Stimulated activated CD8-positive, alpha-beta memory T cell treated with anti-CD3 and anti-CD28 coated beads, Interleukin-7, amount 100 ng/mL, for 48 hours (primary cell): ENCODE measurements at regions not wholly inside any gene's neighbourhood (a gene's known extent, or its start where the extent isn't known, plus 50 kb on each side); places are given as distances from the start of the nearest gene placed in this dataset.
"Not testable (repeated sequence)": the region's sequence is repeated elsewhere in the genome, so short reads cannot be mapped to it uniquely, and the experiment has no call there.

Experiments
- DNase-seq, 2 donors: peaks; one replicate each; pipeline ENCODE4 v3.0.0-alpha.2; 2020; ENCODE audit warnings: low read depth in 1 of 2; ENCODE audit errors: extremely low read depth in 1 of 2

GRCh38 chr2:185374878-185375277 is 363.7 kb upstream of the FSIP2 start:
- DNase-seq, result no peak

DNA sequence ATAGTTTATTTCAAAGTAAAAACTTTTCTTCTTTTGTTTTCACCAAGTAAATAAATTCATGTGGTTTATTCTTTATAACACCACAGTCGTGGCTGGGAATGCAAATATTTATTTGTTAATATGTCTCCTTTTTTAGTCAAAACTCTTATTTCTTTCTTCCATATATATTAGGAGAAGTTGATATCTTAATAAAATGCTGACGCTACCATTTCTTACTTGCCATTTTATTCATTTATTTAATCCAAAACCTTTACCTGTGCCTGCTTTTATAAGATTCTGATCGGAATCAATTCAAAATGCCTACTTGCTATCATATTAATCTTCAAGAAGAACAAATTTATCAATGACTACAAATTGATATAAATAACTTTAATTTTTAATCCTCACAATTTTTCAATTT is 362.9 kb upstream of the FSIP2 start:
- DNase-seq, result no peak

DNA sequence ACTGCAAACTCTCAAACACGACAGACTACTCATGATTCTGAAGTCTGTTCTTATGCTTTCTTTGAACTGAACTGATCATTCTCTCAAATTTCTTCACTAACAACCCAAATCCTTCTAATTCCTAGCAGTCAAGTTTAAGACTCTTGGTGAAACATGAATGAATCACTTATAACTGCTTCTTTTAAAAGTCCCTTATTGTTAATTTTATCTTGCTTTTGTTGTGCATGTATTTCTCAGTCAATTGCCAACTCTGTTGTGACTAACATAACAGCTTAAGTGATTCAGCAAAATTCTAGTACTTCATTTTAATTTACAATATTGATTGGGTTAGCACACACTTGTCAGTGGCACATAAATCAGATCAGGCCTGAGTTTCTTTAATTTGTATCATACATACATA is 357.0 kb upstream of the FSIP2 start:
- DNase-seq, result no peak

GRCh38 chr2:185384822-185385560 is 353.6 kb upstream of the FSIP2 start:
- no peak for DNase-seq

GRCh38 chr2:185388226-185388625 is 350.4 kb upstream of the FSIP2 start:
- no peak for DNase-seq

DNA sequence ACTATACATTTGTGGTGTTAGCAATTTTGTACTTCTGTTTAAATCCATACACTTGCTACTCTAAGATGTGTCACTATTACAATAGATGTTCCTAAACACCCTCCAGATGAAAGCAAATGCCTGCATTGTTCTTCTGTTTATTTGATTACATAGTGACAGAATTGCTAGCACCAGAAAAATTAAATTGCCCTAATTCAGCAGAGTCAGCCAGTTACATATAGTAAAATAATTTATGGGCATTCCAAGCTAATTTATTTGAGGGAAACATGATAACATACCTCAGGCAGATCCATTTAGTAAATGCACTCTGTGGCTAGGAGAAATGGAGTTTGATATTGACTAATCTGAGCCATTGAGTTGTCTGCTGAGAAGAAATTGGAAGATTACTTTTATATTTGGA is 347.1 kb upstream of the FSIP2 start:
- DNase-seq, result no peak

- no peak for DNase-seq
Observed at GRCh38 chr2:185393091-185393490, 345.5 kb upstream of the FSIP2 start.

GRCh38 chr2:185402474-185402873 is 336.1 kb upstream of the FSIP2 start:
- no peak for DNase-seq

GRCh38 chr2:185404578-185404977 is 334.0 kb upstream of the FSIP2 start:
- no peak for DNase-seq

DNA sequence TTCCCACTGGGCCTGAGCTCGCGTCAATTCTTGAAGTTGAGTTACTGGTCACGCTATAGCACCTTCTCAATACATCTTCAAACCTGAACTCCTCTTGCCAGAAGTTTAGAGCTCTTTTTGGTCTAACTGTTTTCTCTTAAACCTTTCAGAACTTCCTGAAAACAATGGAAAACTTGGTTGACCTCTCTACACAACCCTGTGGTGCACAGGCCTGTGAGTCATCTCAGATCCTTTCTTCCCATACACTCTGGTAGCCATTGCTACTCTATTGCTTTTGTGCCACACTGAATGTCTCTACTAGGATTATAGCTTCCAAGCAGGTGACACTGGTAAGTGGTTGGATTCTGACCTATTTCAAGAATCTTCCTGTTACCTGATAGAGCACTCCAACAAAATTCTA is 321.5 kb upstream of the FSIP2 start:
- DNase-seq, result no peak

- no peak for DNase-seq
Observed at GRCh38 chr2:185417688-185418087, 320.9 kb upstream of the FSIP2 start.

DNA sequence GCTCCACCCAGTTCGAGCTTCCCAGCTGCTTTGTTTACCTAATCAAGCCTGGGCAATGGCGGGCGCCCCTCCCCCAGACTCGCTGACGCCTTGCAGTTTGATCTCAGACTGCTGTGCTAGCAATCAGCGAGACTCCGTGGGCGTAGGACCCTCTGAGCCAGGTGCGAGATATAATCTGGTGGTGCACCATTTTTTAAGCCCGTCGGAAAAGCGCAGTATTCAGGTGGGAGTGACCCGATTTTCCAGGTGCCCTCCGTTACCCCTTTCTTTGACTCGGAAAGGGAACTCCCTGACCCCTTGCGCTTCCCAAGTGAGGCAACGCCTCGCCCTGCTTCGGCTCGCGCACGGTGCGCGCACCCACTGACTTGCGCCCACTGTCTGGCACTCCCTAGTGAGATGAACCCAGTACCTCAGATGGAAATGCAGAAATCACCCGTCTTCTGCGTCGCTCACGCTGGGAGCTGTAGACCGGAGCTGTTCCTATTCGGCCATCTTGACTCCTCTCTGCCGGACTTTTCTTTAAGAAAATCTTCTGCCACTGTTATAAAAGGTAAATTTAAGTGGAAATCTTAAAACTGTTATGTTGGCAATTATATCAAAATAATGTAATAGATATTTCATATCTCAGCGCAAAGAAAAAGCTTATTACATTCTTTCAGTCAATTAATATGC is 313.5 kb upstream of the FSIP2 start:
- DNase-seq, result not testable (repeated sequence)

DNA sequence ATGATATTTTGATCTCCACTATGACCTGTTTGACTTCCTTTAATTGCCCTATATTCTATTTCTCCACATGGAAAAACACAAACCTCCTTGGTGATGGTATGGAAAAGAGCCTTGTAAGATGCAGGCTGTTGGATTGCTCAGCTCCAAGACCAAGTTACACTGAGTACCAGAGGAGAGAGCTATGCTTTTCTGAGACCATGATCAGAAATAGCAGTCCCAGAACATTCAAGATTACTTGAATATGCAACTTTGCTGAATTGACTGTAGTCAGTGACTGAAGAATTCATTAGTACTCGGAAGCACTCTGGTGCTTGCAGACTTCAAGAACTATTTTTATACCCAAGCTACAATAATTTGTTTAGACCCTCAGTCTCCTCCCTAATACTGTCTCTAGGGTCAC is 310.6 kb upstream of the FSIP2 start:
- no peak for DNase-seq

DNA sequence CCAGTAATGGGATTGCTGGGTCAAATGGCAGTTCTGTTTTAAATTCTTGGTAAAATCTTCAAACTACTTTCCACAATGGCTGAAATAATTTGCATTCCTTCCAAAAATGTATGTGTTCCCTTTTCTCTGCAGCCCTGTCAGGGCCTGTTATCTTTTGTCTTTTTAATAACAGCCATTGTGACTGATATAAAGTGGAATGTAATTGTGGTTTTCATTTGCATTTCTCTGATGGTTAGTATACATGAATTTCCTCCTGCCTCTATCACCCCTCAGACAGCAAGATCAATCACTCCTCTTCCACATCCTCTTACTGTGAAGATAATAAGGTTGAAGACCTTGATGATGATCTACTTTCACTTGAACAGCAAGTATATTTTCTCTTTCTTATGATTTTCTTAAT is 304.8 kb upstream of the FSIP2 start:
- DNase-seq, result no peak

DNA sequence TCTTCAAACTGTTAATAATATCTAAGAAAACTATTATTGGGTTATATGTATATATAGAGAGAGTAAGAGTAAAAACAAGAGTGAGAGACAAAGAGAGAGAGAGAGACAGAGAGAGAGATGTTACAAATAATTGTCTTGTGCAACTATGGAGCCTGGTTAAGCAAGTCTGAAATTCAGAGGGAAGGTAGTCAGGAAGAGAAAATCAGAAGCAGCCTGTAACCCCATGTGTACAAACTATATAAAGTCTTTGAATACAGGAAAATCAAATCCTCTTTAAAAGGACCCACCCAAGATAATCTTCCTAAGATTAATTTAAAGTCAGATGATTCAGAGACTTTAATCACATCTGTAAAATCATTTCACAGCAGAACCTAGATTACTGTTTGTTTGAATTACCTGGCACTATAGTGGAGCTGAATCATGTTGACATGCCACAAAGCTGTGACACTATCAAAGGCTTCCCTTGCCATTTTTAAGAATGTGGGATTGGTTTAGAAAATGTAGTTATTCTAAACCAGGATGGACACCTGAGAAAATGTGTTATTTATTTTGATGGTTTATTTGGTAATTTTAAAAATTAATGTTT is 301.7 kb upstream of the FSIP2 start:
- DNase-seq, result no peak

- no peak for DNase-seq
Observed at GRCh38 chr2:185441486-185442005, 297.1 kb upstream of the FSIP2 start.

DNA sequence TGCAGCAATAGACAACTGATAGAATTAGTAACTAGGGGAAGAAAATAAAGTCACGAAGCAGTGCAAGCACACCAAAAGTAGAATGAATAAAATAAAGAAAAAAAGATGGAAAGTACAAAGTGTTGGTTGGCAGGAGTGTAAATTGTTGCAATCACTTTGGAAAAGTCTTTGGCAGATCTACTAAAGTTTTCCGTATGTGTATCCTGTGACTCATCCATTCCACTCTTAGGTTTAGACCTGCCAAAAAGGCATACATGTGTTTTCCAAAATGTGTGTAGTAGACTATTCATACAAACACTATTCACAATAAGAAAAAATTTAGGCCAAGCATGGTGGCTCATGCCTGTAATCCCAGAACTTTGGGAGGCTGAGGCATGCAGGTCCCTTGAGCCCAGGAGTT is 282.1 kb upstream of the FSIP2 start:
- DNase-seq, result no peak

GRCh38 chr2:185463481-185463880 is 275.1 kb upstream of the FSIP2 start:
- no peak for DNase-seq

DNA sequence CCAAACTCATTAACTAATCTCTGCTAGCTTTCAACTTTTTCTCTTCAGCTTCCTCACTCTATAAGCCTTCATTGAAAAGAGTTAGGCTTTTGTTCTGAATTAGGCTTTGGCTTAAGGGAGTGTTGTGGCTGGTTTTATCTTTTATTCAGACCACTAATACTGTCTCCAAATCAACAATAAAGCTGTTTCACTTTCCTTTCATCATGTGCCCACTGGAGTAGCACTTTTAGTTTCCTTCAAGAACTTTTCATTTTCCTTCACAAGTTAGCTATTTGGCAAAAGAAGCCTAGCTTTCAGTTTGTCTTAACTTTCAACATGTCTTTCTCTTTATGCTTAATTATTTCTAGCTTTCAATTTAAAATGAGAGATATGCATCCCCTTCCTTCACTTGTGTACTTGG is 271.7 kb upstream of the FSIP2 start:
- no peak for DNase-seq

DNA sequence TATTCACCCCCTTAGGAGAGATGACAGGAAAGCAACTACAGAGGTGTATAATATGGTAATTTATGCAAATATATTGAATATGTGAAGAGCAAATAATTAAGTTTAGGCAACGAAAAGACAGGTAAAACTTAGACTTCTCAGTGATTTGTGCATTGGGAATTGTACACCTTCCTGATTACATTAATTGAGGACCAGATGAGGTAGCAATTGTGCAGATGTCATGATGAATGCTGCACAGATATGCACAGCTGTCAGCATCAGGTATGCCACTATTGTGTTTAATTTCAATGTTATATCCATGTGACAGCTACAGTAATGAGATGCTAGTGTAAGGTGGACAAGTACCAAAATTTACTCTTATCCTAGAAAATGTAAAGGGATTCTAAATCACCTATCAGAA is 267.2 kb upstream of the FSIP2 start:
- no peak for DNase-seq

- DNase-seq, result no peak
Observed at GRCh38 chr2:185472574-185472973, 266.0 kb upstream of the FSIP2 start.

DNA sequence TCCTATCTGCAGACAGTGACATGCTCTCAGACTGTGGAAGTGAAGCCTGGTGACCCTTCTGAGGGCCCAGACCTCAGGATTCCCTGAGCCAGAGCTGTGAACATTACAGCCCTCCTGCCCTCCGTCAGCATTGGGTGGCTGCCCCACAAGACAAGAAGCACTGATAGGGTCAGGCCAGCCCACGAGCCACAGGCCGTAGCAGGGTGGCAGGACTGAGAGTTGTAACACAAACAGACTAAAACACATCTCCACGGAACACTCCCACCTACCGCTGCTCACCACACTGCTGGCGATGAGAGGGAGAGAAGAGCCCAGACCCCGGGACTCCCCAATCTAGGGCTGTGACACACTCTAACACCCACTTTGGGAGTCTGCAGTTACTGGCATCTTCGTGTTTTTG is 264.8 kb upstream of the FSIP2 start:
- DNase-seq, result no peak
